ENCODE measurements at regions not wholly inside any gene's neighbourhood (a gene's known extent, or its start where the extent isn't known, plus 50 kb on each side); places are given as distances from the start of the nearest gene placed in this dataset.

DNA sequence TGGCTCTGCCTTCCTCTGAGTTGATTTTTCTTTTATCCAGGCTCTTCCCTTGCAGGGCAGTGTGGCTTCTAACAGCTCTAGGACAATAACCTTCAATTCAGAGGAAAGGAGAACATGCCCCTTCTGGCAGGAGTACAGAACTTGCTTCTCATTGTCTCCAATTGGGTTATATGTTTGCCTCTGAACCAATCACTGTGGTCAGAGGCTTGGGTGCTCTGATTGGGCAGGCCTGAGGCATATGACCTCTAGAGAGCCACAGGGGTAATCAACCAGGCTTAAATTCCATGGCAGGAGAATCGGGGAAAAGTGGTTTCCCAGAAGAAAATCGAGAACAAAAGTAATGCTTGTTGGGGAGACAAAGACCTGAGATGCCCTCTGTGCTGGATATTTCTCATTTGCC, 240.0 kb downstream of the REEP3 start:
- TF ChIP-seq EZH2 (IDR thresholded peaks at IDR 0.05; ENCODE audit: borderline replicate concordance, insufficient read depth, low read depth, low read length, poor library complexity, severe bottlenecking) = no peak
- TF ChIP-seq CTCF (IDR thresholded peaks at IDR 0.05) = no peak
- intact Hi-C loops (cut with micrococcal nuclease) = no loop called here
- no peak overlapping the region for H3K9ac ChIP-seq (ENCODE audit: low read length)
- ATAC-seq (ENCODE audit: low read depth) = no peak
- no peak overlapping the region for H3K4me2 ChIP-seq (replicated peaks; ENCODE audit: low read depth, low read length, poor library complexity, severe bottlenecking)
- no peaks in the 10 kb centered on the region for H3K4me1 ChIP-seq (ENCODE audit: control insufficient read depth in 2 of 2, insufficient read depth in 2 of 2, low read length in 2 of 2)
- H4K20me1 ChIP-seq (ENCODE audit: control insufficient read depth, insufficient read depth, low read length, poor library complexity, severe bottlenecking) = no peaks in the 10 kb centered on the region
- H3K4me3 Mint-ChIP-seq = no peak overlapping the region
- 100% methylated on average over 1 of the region's 2 CpGs for WGBS (ENCODE audit: insufficient coverage)
- H3K27me3 Mint-ChIP-seq = peaks cover 31% of the 10 kb centered on the region
- H2AFZ ChIP-seq (ENCODE audit: insufficient read depth, low read depth, low read length, poor library complexity, severe bottlenecking) = no peak overlapping the region
- ChIA-PET POLR2A (no interaction called here), CTCF (no interaction called here)
- no peak overlapping the region for H3K27ac Mint-ChIP-seq
- H3K27ac ChIP-seq (ENCODE audit: low read length in 2 of 2) = no peak overlapping the region
- H3K36me3 ChIP-seq (replicated peaks in 1 of 2; ENCODE audit: control extremely low read depth in 1 of 2, control insufficient read depth in 1 of 2, extremely low read depth in 1 of 2, insufficient read depth in 2 of 2, low read length in 1 of 2) = no peaks in the 10 kb centered on the region
- no peaks in the 10 kb centered on the region for H3K9me3 ChIP-seq (ENCODE audit: control extremely low read depth in 1 of 3, control insufficient read depth in 2 of 3, insufficient read depth in 1 of 3, low read length in 2 of 3)
- H3K4me1 Mint-ChIP-seq = no peaks in the 10 kb centered on the region
- H3K27me3 ChIP-seq (replicated peaks in 1 of 4; ENCODE audit: control extremely low read depth in 1 of 4, control insufficient read depth in 3 of 4, insufficient read depth in 4 of 4, low read length in 3 of 4) = peaks cover 0 to 7% (median 2%) of the 10 kb centered on the region in 4 experiments
- no peaks in the 10 kb centered on the region for H3K79me2 ChIP-seq (ENCODE audit: control insufficient read depth, insufficient read depth, low read length)
- DNase-seq = no peak
- no peaks in the 10 kb centered on the region for H3K9me3 Mint-ChIP-seq (ENCODE audit: insufficient read depth)
- H3K4me3 ChIP-seq (ENCODE audit: control extremely low read depth in 1 of 5, extremely low read depth in 1 of 5, insufficient read depth in 1 of 5, low read depth in 2 of 5, low read length in 4 of 5) = no peak overlapping the region

- 100% methylated on average over 1 of the region's 2 CpGs for WGBS (ENCODE audit: insufficient coverage)
- H3K9me3 Mint-ChIP-seq (ENCODE audit: insufficient read depth) = no peaks in the 10 kb centered on the region
- H3K79me2 ChIP-seq (ENCODE audit: control insufficient read depth, insufficient read depth, low read length) = no peaks in the 10 kb centered on the region
- no peaks in the 10 kb centered on the region for H3K4me1 ChIP-seq (ENCODE audit: control insufficient read depth in 2 of 2, insufficient read depth in 2 of 2, low read length in 2 of 2)
- no peaks in the 10 kb centered on the region for H4K20me1 ChIP-seq (ENCODE audit: control insufficient read depth, insufficient read depth, low read length, poor library complexity, severe bottlenecking)
- no peak overlapping the region for H2AFZ ChIP-seq (ENCODE audit: insufficient read depth, low read depth, low read length, poor library complexity, severe bottlenecking)
- H3K4me1 Mint-ChIP-seq = no peaks in the 10 kb centered on the region
- H3K27ac ChIP-seq (ENCODE audit: low read length in 2 of 2) = no peak overlapping the region
- no peak overlapping the region for H3K4me3 Mint-ChIP-seq
- ChIA-PET POLR2A (no interaction called here), CTCF (no interaction called here)
- no peaks in the 10 kb centered on the region for H3K36me3 ChIP-seq (replicated peaks in 1 of 2; ENCODE audit: control extremely low read depth in 1 of 2, control insufficient read depth in 1 of 2, extremely low read depth in 1 of 2, insufficient read depth in 2 of 2, low read length in 1 of 2)
- ATAC-seq (ENCODE audit: low read depth) = no peak
- H3K27me3 Mint-ChIP-seq = peaks cover 28% of the 10 kb centered on the region
- no peak overlapping the region for H3K4me2 ChIP-seq (replicated peaks; ENCODE audit: low read depth, low read length, poor library complexity, severe bottlenecking)
- TF ChIP-seq CTCF (IDR thresholded peaks at IDR 0.05) (no peak), EZH2 (IDR thresholded peaks at IDR 0.05; ENCODE audit: borderline replicate concordance, insufficient read depth, low read depth, low read length, poor library complexity, severe bottlenecking) (no peak)
- no peak overlapping the region for H3K9ac ChIP-seq (ENCODE audit: low read length)
- DNase-seq = no peak
- intact Hi-C loops (cut with micrococcal nuclease) = no loop called here
- no peak overlapping the region for H3K4me3 ChIP-seq (ENCODE audit: control extremely low read depth in 1 of 5, extremely low read depth in 1 of 5, insufficient read depth in 1 of 5, low read depth in 2 of 5, low read length in 4 of 5)
- H3K27ac Mint-ChIP-seq = no peak overlapping the region
- H3K27me3 ChIP-seq (replicated peaks in 1 of 4; ENCODE audit: control extremely low read depth in 1 of 4, control insufficient read depth in 3 of 4, insufficient read depth in 4 of 4, low read length in 3 of 4) = peaks cover 0 to 2% (median under 1%) of the 10 kb centered on the region in 4 experiments
- H3K9me3 ChIP-seq (ENCODE audit: control extremely low read depth in 1 of 3, control insufficient read depth in 2 of 3, insufficient read depth in 1 of 3, low read length in 2 of 3) = no peaks in the 10 kb centered on the region
Measured at GRCh38 chr10:63763744-63764143, 242.5 kb downstream of the REEP3 start.

Data from B cell (primary cell).